Keratinocyte (primary cell): ENCODE measurements at regions not wholly inside any gene's neighbourhood (a gene's known extent, or its start where the extent isn't known, plus 50 kb on each side); places are given as distances from the start of the nearest gene placed in this dataset.

Experiments
- DNase-seq: peaks from one replicate; pipeline ENCODE4 v3.0.0-alpha.2; 2011; ENCODE audit warnings: low read depth, missing footprints, low spot score
- FAIRE-seq: peaks from 2 replicates; lab custom pipeline; 2011; peaks lifted over from hg19 to GRCh38; lab: Jason Lieb, UNC
- H2AFZ ChIP-seq: 2 replicates; pipeline ENCODE4 v1.6.0; 2012; ENCODE audit warnings: low read length, control low read depth, inconsistent platforms; ENCODE audit not compliant: control insufficient read depth
- H3K27ac ChIP-seq: 2 replicates; pipeline ENCODE4 v1.5.1; 2011; ENCODE audit warnings: low read length; ENCODE audit not compliant: control insufficient read depth, insufficient read depth
- H3K27me3 ChIP-seq: 3 replicates; pipeline ENCODE4 v1.6.0; 2011; ENCODE audit warnings: low read length; ENCODE audit not compliant: control insufficient read depth, insufficient read depth; ENCODE audit errors: extremely low read depth
- H3K36me3 ChIP-seq, 2 experiments: 2 replicates in 1 of 2; 3 replicates in 1 of 2; pipeline ENCODE4 v1.5.1; 2011; ENCODE audit warnings: low read length in 2 of 2, mild to moderate bottlenecking in 1 of 2; ENCODE audit not compliant: control insufficient read depth in 2 of 2, insufficient read depth in 2 of 2; ENCODE audit errors: extremely low read depth in 1 of 2
- H3K4me1 ChIP-seq: 3 replicates; pipeline ENCODE4 v1.5.1; 2011; ENCODE audit warnings: low read length; ENCODE audit not compliant: control insufficient read depth, insufficient read depth; ENCODE audit errors: extremely low read depth
- H3K4me2 ChIP-seq: 3 replicates; pipeline ENCODE4 v1.6.0; 2011; ENCODE audit warnings: low read depth, low read length; ENCODE audit not compliant: control insufficient read depth, insufficient read depth; ENCODE audit errors: extremely low read depth
- H3K4me3 ChIP-seq, 3 experiments: fragments of 200-600 bp in 1 of 3; sonication (generic) in 1 of 3; 2 replicates in 2 of 3; 3 replicates in 1 of 3; pipeline ENCODE4 v1.5.1; 2011 to 2016; ENCODE audit warnings: low read length in 3 of 3, mild to moderate bottlenecking in 3 of 3, control low read depth in 2 of 3, inconsistent platforms in 1 of 3, low read depth in 1 of 3, mixed read lengths in 1 of 3, mixed run types in 1 of 3, moderate library complexity in 1 of 3; ENCODE audit not compliant: control insufficient read depth in 2 of 3, insufficient read depth in 2 of 3; ENCODE audit errors: extremely low read depth in 1 of 3
- H3K79me2 ChIP-seq: 2 replicates; pipeline ENCODE4 v1.6.0; 2012; ENCODE audit warnings: low read length; ENCODE audit not compliant: control insufficient read depth, insufficient read depth
- H3K9ac ChIP-seq: 3 replicates; pipeline ENCODE4 v1.6.0; 2011; ENCODE audit warnings: low read length; ENCODE audit not compliant: control insufficient read depth, insufficient read depth; ENCODE audit errors: extremely low read depth
- H3K9me1 ChIP-seq: 3 replicates; pipeline ENCODE4 v1.6.0; 2011; ENCODE audit warnings: low read length; ENCODE audit not compliant: control insufficient read depth, insufficient read depth; ENCODE audit errors: extremely low read depth
- H3K9me3 ChIP-seq: 2 replicates; pipeline ENCODE4 v1.5.1; 2012; ENCODE audit warnings: low read depth, low read length; ENCODE audit not compliant: control insufficient read depth
- H4K20me1 ChIP-seq: 3 replicates; pipeline ENCODE4 v1.6.0; 2011; ENCODE audit warnings: low read length; ENCODE audit not compliant: control insufficient read depth, insufficient read depth; ENCODE audit errors: extremely low read depth
- EZH2 ChIP-seq: IDR thresholded peaks from one replicate; pipeline ENCODE4 v1.6.1; 2012; ENCODE audit warnings: inconsistent platforms, mild to moderate bottlenecking, low read length, moderate library complexity
- dilution Hi-C: fragments of 300-500 bp; cut with MboI; formaldehyde crosslinking; loops from one replicate; pipeline ENCODE4 v1.7.0; 2020; ENCODE audit warnings: low sequenced_read_pairs; ENCODE audit not compliant: extremely low pct_ligation_motif_present
- TF ChIP-seq, protein P1 (sequence below), 3 experiments: IDR thresholded peaks in 1 of 3; conservative IDR thresholded peaks in 1 of 3; optimal IDR thresholded peaks in 1 of 3; 2 replicates in 2 of 3; 3 replicates in 1 of 3; pipeline versions ENCODE3 to v1.5.1; 2011; ENCODE audit warnings: low read length in 3 of 3, mild to moderate bottlenecking in 3 of 3, moderate library complexity in 2 of 3, control low read depth in 1 of 3, inconsistent platforms in 1 of 3; ENCODE audit not compliant: insufficient read depth in 2 of 3; ENCODE audit errors: extremely low read depth in 1 of 3

DNA sequence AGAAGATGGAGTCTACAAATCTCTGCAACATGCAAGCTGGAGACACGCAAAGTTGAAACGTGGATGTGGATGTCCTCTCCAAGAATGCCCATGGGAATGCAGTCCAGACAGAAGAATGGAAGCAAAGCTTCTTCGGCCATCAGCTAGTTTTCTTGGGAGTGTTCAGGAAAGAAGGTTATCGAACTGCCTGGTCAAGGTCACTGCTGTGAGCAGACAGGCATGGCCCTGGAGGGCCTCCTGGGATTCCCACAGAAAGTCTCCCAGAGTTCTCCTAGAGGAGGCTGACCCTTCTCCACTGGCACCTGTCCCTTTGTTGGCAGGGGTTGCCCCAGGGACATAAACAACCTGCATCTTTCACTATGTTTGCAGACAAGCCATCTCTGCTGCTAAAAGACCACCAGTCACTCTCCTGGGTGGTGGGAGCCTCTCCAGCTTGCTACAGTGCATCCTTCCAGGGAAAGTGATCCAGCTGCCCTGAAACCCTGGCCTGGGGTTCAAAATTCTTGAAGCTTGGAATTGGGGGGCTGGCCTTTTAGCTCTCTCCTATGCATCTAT lies 265.8 kb downstream of the SYK start:
- H2AFZ ChIP-seq: no peak overlapping the region
- no peak overlapping the region for H3K27ac ChIP-seq
- H3K9ac ChIP-seq: no peak overlapping the region
- H4K20me1 ChIP-seq: no peaks in the 10 kb centered on the region
- FAIRE-seq (no peak), DNase-seq (no peak)
- H3K36me3 ChIP-seq: no peaks in the 10 kb centered on the region
- peaks cover 3% of the 10 kb centered on the region for H3K4me1 ChIP-seq
- dilution Hi-C loops: no loop called here
- H3K9me1 ChIP-seq: no peaks in the 10 kb centered on the region
- peaks cover 11% of the 10 kb centered on the region for H3K27me3 ChIP-seq
- no peak overlapping the region for H3K4me2 ChIP-seq
- no peaks in the 10 kb centered on the region for H3K79me2 ChIP-seq
- no peak for TF ChIP-seq EZH2
- TF ChIP-seq, protein P1, sequence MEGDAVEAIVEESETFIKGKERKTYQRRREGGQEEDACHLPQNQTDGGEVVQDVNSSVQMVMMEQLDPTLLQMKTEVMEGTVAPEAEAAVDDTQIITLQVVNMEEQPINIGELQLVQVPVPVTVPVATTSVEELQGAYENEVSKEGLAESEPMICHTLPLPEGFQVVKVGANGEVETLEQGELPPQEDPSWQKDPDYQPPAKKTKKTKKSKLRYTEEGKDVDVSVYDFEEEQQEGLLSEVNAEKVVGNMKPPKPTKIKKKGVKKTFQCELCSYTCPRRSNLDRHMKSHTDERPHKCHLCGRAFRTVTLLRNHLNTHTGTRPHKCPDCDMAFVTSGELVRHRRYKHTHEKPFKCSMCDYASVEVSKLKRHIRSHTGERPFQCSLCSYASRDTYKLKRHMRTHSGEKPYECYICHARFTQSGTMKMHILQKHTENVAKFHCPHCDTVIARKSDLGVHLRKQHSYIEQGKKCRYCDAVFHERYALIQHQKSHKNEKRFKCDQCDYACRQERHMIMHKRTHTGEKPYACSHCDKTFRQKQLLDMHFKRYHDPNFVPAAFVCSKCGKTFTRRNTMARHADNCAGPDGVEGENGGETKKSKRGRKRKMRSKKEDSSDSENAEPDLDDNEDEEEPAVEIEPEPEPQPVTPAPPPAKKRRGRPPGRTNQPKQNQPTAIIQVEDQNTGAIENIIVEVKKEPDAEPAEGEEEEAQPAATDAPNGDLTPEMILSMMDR (optimal IDR thresholded peaks at IDR 0.05 in 1 of 3, IDR thresholded peaks at IDR 0.05 in 1 of 3, conservative IDR thresholded peaks at IDR 0.05 in 1 of 3; ENCODE audit: extremely low read depth in 1 of 3, insufficient read depth in 2 of 3, low read length in 3 of 3): no peak
- H3K9me3 ChIP-seq: no peaks in the 10 kb centered on the region
- no peak overlapping the region for H3K4me3 ChIP-seq

DNA sequence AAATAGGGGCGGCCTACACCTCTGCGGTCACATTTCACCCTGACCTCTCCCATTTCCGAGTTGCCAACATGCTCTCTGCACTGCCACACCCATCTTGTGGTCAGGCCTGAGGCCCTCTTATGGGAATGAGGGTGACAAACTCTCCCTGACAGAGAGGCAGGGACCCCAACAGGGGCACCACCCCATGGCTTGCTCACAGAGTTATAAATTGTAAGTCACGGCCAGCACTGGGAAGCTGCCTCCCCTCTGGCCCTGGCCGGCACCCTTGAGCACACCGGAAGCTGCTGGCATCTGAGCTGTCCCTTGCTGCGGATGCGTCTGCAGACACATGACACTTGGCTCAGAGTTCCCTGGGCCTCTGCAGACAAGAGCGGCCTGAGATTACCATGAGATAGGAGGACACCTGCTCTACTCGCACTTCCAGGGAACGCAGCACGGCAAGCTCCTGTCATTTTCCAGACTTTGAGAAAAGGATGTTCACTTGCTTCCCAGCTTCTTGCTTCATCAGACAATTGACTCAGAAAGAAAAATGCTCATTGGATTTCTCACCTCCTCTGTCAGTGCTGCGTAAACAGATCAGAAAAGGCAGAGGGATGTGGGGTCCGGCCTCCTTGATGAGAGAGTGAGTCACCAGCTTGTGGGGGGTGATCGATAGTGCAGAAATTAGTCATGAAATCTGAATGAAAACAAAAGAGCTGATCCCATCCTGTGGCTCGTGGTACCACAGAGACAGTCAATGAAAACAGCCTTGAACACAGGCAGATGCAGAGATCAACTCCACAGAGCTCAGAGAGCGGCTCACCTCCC lies 269.8 kb downstream of the SYK start:
- no peaks in the 10 kb centered on the region for H4K20me1 ChIP-seq
- H3K27ac ChIP-seq: no peak overlapping the region
- H3K27me3 ChIP-seq: peaks cover 4% of the 10 kb centered on the region
- FAIRE-seq (no peak), DNase-seq (no peak)
- no peak overlapping the region for H3K4me3 ChIP-seq
- dilution Hi-C loops: no loop called here
- peaks cover 3% of the 10 kb centered on the region for H3K4me1 ChIP-seq
- no peaks in the 10 kb centered on the region for H3K79me2 ChIP-seq
- no peak overlapping the region for H3K4me2 ChIP-seq
- no peak overlapping the region for H2AFZ ChIP-seq
- no peak for TF ChIP-seq EZH2
- TF ChIP-seq, protein P1 (optimal IDR thresholded peaks at IDR 0.05 in 1 of 3, IDR thresholded peaks at IDR 0.05 in 1 of 3, conservative IDR thresholded peaks at IDR 0.05 in 1 of 3; ENCODE audit: extremely low read depth in 1 of 3, insufficient read depth in 2 of 3, low read length in 3 of 3): no peak
- no peaks in the 10 kb centered on the region for H3K9me3 ChIP-seq
- no peaks in the 10 kb centered on the region for H3K36me3 ChIP-seq
- H3K9ac ChIP-seq: no peak overlapping the region
- no peaks in the 10 kb centered on the region for H3K9me1 ChIP-seq
